K562 (cell line): ENCODE measurements at regions not wholly inside any gene's neighbourhood (a gene's known extent, or its start where the extent isn't known, plus 50 kb on each side); places are given as distances from the start of the nearest gene placed in this dataset.

ENCODE experiments used
- CHD7 ChIP-seq: fragments of 200-600 bp; sonication (generic); IDR thresholded peaks from one replicate; pipeline ENCODE4 v1.6.1; 2012; ENCODE audit warnings: mild to moderate bottlenecking, low read depth, low read length, inconsistent platforms

DNA sequence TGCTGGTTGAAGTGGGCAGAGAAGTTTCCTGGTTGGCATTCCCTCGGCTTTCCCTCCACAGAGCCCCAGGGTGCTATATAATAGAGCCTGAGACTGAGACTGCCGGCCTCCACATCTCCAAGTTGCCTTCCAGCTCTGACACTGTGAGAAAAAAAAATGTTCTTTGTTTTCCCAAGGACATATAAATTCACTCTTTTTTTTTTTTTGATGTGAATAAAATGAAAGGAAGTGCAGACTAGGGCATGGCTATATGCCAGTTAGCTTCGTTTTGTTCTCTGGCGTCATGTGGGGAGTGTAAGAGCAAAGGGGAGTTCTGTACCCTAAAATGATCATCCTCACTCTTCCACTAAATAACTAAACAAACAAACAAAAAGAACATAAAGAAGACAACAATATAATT is 101.6 kb downstream of the TNFSF18 start (continued):
- TF ChIP-seq CHD7, result no peak
